MCF 10A (cell line): ENCODE measurements at regions not wholly inside any gene's neighbourhood (a gene's known extent, or its start where the extent isn't known, plus 50 kb on each side); places are given as distances from the start of the nearest gene placed in this dataset.
A peak's percentile ranks its signal among the peaks of the same experiment; 100 is the strongest.

ENCODE experiments used
- BruUV-seq: library from RNA; stranded (reverse); fragments of 400-500 nt; replicated peaks from 2 replicates; lab custom pipeline; 2021; lab: Mats Ljungman, UMichigan
- CTCF ChIA-PET: fragments of 300-600 bp; sonication (Branson Sonifier 250); formaldehyde crosslinking; extraction: SDS; loops from one replicate; lab custom pipeline; 2021; ENCODE audit warnings: antibody characterized with exemption, inconsistent platforms; lab: Yijun Ruan, JAX
- POLR2A ChIA-PET: fragments of 300-600, 350-650 bp; sonication (Branson Sonifier 250); formaldehyde crosslinking; extraction: SDS; loops from one replicate; lab custom pipeline; 2020; ENCODE audit warnings: antibody characterized with exemption, inconsistent platforms; lab: Yijun Ruan, JAX
- DNase-seq: peaks from one replicate; pipeline ENCODE4 v3.0.0-alpha.2; 2018; ENCODE audit not compliant: unreplicated experiment
- H3K27ac Mint-ChIP-seq: one replicate; pipeline ENCODE4 v1.8.0; 2022; ENCODE audit warnings: mild to moderate bottlenecking, low read depth, mixed read lengths; ENCODE audit not compliant: unreplicated experiment
- H3K27me3 Mint-ChIP-seq: one replicate; pipeline ENCODE4 v1.8.0; 2022; ENCODE audit warnings: mixed read lengths; ENCODE audit not compliant: insufficient read depth, unreplicated experiment
- H3K36me3 Mint-ChIP-seq: one replicate; pipeline ENCODE4 v1.8.0; 2022; ENCODE audit warnings: mild to moderate bottlenecking, moderate library complexity, mixed read lengths; ENCODE audit not compliant: insufficient read depth, unreplicated experiment
- H3K4me1 Mint-ChIP-seq: one replicate; pipeline ENCODE4 v1.8.0; 2022; ENCODE audit warnings: mixed read lengths; ENCODE audit not compliant: insufficient read depth, unreplicated experiment
- H3K4me3 Mint-ChIP-seq: one replicate; pipeline ENCODE4 v1.8.0; 2022; ENCODE audit warnings: mild to moderate bottlenecking, moderate library complexity, mixed read lengths; ENCODE audit not compliant: unreplicated experiment
- H3K9me3 Mint-ChIP-seq: one replicate; pipeline ENCODE4 v1.8.0; 2022; ENCODE audit warnings: mixed read lengths; ENCODE audit not compliant: unreplicated experiment
- CTCF ChIP-seq: fragments of 200-600 bp; IDR thresholded peaks from one replicate; pipeline ENCODE4 v1.8.0; 2022; ENCODE audit warnings: antibody characterized with exemption, mild to moderate bottlenecking; ENCODE audit not compliant: unreplicated experiment
- intact Hi-C: fragments of 100-400 bp; cut with micrococcal nuclease; formaldehyde crosslinking; loops from 2 replicates; pipeline ENCODE4 v1.14.1; 2022

GRCh38 chr6:147699140-147699539, 190.7 kb downstream of the SAMD5 start:
- BruUV-seq: no TSS peak
- intact Hi-C loops: no loop called here
- POLR2A ChIA-PET: no interaction called here
- Mint-ChIP-seq H3K27me3 (no peaks in the 10 kb centered on the region), H3K9me3 (peaks cover 7% of the 10 kb centered on the region), H3K36me3 (no peaks in the 10 kb centered on the region), H3K4me3 (no peak overlapping the region), H3K27ac (no peak overlapping the region), H3K4me1 (no peaks in the 10 kb centered on the region)
- no peak for DNase-seq
- CTCF ChIA-PET: interaction anchor here (0.7 kb wide), 1 partner anchor 11 kb away, joined by 3 read pairs; no protein-coding TSS in a partner anchor
- no peak for TF ChIP-seq CTCF

- H3K4me1 Mint-ChIP-seq: no peaks in the 10 kb centered on the region
- ChIA-PET POLR2A (no interaction called here), CTCF (interaction anchor here (0.7 kb wide), 1 partner anchor 10 kb away, joined by 3 read pairs; no protein-coding TSS in a partner anchor)
- H3K36me3 Mint-ChIP-seq: no peaks in the 10 kb centered on the region
- BruUV-seq: no TSS peak
- intact Hi-C loops: no loop called here
- H3K9me3 Mint-ChIP-seq: peaks cover 7% of the 10 kb centered on the region
- no peak overlapping the region for H3K27ac Mint-ChIP-seq
- H3K4me3 Mint-ChIP-seq: no peak overlapping the region
- H3K27me3 Mint-ChIP-seq: no peaks in the 10 kb centered on the region
- TF ChIP-seq CTCF: no peak
- peak; percentile 24 for DNase-seq
Measured at GRCh38 chr6:147699637-147700036, 191.1 kb downstream of the SAMD5 start.

- H3K36me3 Mint-ChIP-seq: no peaks in the 10 kb centered on the region
- H3K27me3 Mint-ChIP-seq: no peaks in the 10 kb centered on the region
- no peak overlapping the region for H3K27ac Mint-ChIP-seq
- no peak for DNase-seq
- peaks cover 7% of the 10 kb centered on the region for H3K9me3 Mint-ChIP-seq
- no peak for TF ChIP-seq CTCF
- ChIA-PET POLR2A (no interaction called here), CTCF (interaction anchor here (0.7 kb wide), 2 partner anchors 118 to 194 kb away, joined by 3 read pairs; no protein-coding TSS in a partner anchor)
- H3K4me3 Mint-ChIP-seq: no peak overlapping the region
- intact Hi-C loops: no loop called here
- H3K4me1 Mint-ChIP-seq: no peaks in the 10 kb centered on the region
- no TSS peak for BruUV-seq
Measured at GRCh38 chr6:147700436-147701209, 192.1 kb downstream of the SAMD5 start.

- H3K27me3 Mint-ChIP-seq: no peaks in the 10 kb centered on the region
- ChIA-PET POLR2A (no interaction called here), CTCF (no interaction called here)
- peaks cover 7% of the 10 kb centered on the region for H3K9me3 Mint-ChIP-seq
- no peak overlapping the region for H3K27ac Mint-ChIP-seq
- peaks cover 5% of the 10 kb centered on the region for H3K4me1 Mint-ChIP-seq
- TF ChIP-seq CTCF: no peak
- BruUV-seq: no TSS peak
- H3K36me3 Mint-ChIP-seq: no peaks in the 10 kb centered on the region
- DNase-seq: no peak
- intact Hi-C loops: no loop called here
- H3K4me3 Mint-ChIP-seq: no peak overlapping the region
Measured at GRCh38 chr6:147704691-147705090, 196.2 kb downstream of the SAMD5 start.
